NCI-H1436 treated with DMSO at 0.1 percent for 48 hours (cell line): ENCODE measurements at regions not wholly inside any gene's neighbourhood (a gene's known extent, or its start where the extent isn't known, plus 50 kb on each side); places are given as distances from the start of the nearest gene placed in this dataset.

Experiments
- DNase-seq: peaks from one replicate; lab custom pipeline; 2025; lab: John Stamatoyannopoulos, UW

DNA sequence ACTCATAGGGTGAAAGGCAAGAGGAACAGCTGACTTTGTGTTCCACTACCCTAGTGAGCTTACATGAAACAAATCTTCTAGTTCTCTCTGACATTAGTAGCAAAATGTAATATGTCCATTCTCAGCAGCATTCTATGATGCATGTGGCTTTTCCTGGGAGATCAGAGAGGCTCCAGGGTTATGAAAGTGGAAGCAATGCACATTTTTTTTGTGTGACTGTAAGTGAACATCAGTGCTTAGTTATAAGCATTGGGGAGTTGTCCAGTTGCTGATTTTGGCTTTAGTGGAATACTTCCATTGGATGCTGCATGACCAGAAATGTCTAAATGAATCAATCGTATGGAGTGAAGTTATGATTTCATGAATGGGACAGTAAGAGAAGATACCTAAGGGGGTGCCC is 255.9 kb downstream of the FAT3 start:
- no peak for DNase-seq

DNA sequence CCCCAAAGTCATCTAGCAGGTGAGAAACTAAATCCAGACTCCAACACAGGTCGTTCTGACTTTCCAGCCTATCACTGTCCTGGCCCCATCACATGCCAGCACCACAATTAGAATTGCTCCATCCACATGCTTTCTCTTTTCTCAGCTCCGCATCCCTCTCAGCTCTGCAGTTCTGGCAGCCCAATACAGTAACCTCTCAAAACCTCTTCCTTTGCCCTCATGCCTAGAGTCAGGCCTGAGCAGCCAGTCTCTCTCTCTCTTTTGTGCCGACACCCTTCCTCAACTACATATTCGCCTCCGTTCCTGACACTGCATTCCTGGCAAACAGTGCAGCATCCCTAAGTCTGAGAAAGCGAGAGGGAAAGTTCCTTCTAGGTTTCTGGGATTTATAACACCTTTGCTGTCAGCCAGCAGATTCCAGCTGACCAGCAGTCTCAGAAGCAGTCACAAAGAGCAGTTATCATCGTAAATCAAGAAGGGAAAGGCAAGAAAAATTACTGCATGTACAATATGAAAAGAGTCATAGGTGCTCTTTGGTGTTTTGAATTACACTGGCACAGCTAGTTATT is 258.0 kb downstream of the FAT3 start:
- no peak for DNase-seq

GRCh38 chr11:92484570-92484969 is 260.0 kb downstream of the FAT3 start:
- DNase-seq: no peak

- no peak for DNase-seq
Observed at GRCh38 chr11:92489826-92490399, 265.3 kb downstream of the FAT3 start.

GRCh38 chr11:92492372-92492771 is 267.8 kb downstream of the FAT3 start:
- DNase-seq: no peak

- no peak for DNase-seq
Observed at GRCh38 chr11:92495107-92495793, 270.6 kb downstream of the FAT3 start.

DNA sequence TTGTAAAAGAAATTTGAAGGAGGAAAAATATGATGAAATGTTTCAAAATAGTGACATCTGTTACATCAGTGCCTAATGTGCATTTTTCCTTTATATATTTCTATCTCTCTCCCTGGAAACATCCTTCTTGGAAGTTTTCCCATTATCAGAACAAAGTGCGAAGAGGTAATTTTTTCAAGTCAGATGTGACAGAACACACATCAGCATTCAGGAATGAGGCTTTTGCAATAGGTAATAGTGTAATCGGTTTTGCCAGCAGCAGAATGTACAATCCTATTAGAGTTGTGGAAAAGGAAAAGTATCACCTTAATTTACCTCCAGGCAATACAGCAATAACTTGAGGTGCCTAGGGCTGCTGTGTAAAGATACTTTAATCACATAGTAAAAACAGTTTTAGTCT is 275.8 kb downstream of the FAT3 start:
- DNase-seq: no peak

DNA sequence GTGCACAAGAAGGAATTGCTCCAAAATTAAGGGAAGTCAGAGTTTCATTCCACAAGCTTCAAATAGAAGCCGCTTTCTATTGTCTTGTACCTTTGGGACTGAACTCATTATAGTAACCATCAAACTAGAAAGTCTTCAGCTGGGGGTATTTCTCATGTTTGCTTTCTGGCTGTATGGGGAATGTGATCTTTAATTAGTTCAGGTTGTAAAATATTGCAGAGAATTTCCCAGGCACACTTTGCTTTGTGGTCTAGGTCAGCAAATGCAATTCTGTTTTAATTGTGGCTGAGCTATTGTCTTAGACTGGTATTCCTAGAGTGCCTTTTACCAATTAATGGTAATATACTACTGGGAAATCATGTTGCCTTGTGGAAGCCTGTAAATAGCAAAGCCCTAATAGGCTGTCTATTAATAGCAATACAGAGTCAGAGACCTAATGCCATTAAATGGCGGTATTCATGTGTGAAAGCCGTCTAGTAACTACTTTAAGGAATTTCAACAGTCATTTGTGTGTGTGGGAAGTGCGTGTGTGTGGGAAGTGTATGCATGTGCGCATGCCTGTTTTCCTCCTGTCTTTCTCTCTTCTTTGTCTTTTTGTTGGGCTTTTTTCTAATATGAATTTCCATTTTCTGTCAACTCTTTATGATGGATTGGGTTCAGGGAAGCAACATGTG is 276.6 kb downstream of the FAT3 start:
- no peak for DNase-seq

DNA sequence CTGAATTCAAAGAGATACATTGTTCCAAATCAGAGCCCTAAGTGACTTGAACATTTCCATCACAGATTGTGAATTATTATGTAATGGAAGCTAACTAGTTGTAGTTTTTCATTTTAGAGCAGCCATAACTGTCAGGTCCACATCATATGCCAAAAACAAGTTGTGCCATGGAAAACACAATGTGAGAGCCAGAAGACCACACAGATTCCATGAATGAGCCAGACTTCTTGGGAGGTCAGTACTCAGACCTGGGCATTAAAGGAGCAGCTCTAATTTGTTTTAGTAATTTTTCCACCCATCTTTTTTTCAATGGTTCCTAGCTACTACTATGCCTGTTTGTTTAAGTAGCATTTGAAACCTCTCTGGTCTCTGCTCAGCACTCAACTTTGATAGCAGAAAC is 279.4 kb downstream of the FAT3 start:
- no peak for DNase-seq

DNA sequence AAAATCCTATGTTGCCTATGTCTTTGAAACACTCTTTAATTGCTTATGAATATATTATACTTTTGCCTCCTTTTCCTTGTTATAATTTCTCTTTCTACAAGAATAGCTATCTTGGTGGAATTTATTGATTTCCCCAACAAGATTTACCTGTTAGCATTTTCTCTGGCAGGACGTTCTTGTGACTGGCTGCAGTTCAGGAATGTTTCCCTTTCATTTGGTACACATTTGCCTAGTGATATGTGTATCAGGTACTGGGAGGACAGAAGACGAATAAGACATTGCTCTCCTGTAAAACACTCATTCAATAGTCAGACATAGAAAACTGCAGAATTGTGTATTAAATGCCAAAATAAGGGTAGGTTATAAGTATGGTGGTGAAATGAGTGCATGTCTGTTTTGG is 279.9 kb downstream of the FAT3 start:
- no peak for DNase-seq

DNA sequence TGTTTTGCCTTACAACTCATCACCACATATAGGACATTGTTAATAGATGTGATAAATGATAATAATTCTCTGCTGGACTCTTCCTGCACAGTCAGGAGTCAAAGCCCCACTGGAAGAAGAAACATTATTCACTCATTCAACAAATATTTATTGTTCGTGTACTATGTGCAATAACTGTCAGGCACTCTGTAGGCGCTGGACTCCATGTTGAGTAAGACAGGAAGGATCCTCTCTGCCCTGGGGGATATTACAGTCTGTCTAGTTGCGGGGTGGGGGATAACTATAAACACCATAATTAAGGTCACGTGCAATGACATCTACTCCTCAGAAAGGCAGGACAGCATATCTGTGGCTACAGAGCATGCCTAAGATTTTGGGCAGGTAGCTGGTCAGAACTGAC is 281.1 kb downstream of the FAT3 start:
- DNase-seq: no peak

GRCh38 chr11:92506809-92507336 is 282.3 kb downstream of the FAT3 start:
- DNase-seq: no peak

GRCh38 chr11:92510591-92510990 is 286.0 kb downstream of the FAT3 start:
- no peak for DNase-seq

DNA sequence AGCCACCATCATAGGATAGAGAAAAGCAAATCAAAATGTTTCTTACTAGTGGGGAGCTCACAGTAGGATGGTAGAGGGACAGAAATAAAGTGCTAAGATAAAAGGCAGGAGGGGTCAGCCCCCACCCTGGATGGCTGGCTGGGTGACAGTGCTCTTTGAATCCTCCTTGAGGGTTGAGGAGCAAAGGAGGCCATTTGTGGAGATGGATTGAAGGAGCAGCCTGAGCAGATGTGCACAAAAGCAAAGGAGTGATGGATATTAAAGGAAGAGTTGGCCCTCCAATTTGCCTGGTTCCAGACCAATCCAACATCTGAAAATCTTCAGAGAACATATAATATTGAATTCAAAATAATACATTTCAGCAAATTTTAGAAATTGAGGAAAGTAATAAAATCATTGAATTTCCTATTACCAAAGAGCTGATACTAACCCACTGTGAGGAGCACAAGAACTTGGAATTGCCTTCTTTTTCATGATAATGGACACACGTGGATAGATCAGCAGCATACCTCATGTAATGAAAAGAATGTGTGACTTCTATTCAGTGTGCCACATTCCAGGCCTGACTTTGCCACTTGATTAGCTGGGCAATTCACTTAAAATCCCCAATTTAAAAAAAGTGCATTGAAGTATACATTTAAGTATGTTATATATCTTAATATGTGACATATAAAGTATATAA is 287.0 kb downstream of the FAT3 start:
- no peak for DNase-seq

- DNase-seq: no peak
Observed at GRCh38 chr11:92512204-92512569, 287.6 kb downstream of the FAT3 start.

GRCh38 chr11:92523611-92524010 is 299.0 kb downstream of the FAT3 start:
- DNase-seq: no peak

DNA sequence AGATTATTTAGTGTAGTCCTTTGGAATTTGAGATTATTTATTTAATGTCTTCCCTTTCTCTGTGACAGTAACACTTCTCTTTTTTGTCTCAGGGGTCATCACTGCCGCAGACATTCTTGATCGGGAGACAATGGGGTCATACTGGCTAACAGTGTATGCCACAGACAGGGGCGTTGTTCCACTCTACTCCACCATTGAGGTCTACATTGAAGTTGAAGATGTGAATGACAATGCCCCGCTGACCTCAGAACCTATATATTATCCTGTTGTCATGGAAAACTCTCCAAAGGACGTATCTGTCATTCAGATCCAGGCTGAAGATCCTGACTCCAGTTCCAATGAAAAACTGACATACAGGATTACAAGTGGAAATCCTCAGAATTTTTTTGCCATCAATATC is 299.9 kb downstream of the FAT3 start:
- no peak for DNase-seq

DNA sequence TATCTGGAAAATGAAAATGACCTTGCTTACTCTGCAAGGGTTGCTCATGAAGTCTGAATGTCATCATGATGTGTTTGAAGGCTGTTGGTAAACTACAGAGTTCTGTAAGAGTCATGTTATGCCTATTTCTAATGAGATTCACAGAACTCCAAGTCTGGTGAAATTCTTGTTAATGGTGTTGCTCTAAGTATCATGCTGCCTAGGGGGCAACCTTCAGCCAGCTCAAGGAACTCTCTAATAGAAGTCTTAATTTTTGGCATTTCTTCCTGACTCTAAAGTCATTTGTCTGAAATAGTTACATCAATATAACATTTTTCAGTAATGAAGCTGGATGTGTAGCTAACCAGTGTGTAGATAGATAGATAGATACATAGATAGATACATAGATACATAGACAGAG is 302.8 kb downstream of the FAT3 start:
- DNase-seq: no peak

DNA sequence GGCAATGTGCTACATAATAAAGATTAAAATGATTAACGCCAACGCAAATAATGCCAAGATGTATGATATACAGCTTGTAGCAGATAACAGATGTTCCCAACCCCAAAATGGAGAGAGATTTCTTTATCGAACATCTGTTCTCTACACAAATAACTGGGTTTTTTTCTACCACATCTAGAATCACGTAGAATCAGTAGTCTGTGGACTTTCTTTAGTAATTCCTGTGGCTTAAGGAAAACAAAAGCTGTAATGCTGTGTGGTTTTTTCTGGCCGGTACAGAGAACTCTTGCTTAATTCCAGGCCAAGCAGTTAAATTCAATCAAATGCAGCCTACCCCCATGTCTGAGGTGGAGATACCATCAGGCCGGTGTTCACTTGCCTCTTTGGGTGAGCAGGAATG is 303.4 kb downstream of the FAT3 start:
- no peak for DNase-seq

DNA sequence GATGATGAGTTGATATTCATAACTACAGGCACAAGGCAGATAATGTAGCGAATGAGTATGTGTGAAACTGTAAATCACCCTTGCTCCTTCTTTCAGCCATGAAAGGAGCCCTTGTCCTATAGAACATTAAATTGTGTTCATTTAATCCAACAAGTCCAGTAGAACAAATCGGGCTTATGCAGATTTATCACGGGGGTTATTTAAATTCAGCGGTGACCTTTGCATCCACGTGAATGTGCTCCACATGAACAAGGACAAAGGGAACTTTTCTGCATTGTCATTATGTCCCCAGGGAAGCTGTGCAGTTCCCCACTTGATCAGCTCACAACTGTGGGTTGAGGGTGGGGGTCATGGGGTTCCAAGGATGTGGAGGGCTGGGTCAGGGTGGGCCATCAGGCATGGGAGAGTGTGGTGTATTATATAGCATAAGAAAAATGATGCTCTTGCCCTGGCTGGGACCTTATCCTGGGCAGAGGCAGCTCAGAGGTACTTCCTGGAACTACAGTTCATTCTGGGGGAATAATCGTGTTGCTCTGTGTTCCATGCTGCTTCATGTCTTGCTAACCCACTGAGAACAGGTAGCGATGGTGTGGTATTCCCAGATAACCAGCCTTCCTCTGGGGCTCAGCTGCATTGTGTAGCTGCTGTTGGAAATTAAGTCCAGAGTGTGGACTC is 306.6 kb downstream of the FAT3 start:
- DNase-seq: no peak

DNA sequence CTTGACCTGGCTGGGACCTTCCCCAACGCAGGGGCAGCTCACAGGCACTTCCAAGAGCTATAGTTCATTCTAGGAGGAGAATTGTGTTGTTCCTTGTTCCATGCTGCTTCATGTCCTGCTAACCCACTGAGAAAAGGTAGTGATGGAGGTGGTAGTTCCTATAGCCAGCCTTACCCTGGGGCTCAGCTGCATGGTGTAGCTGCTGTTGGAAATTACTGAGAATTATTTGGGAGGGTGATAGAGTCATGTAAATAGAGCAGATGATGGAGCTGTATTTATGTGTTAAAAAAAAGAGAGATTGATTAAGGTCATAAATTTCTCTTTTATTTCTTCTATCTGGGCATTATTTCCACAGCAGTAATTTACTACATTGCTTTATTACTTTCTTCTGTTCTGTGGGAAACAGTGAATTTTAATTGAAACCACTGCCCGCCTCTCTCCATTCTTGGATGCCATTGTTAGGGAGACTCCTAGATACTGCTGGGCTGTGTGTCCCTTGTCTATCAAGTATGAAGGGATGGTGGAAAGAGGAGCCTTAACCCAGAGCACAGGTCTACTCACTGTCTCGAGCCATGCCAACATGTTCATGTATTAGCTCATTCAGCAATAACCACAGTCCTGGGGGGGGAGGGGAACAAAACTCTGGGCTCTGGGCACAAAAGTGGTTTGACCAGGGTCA is 309.2 kb downstream of the FAT3 start:
- DNase-seq: no peak
